Breast epithelium (tissue), 4 donors: ENCODE measurements at regions not wholly inside any gene's neighbourhood (a gene's known extent, or its start where the extent isn't known, plus 50 kb on each side); places are given as distances from the start of the nearest gene placed in this dataset.

Experiments
- DNase-seq, 2 donors: peaks; one replicate each; pipeline ENCODE4 v3.0.0-alpha.2; 2019; ENCODE audit warnings: low spot score in 2 of 2
- H3K27ac ChIP-seq, 2 donors: fragments of 200-600 bp; sonication (generic) in 1 of 2; one replicate each; pipeline ENCODE4 v1.5.1; 2016 to 2019; ENCODE audit warnings: mild to moderate bottlenecking in 1 of 2
- H3K27me3 ChIP-seq, 2 donors: fragments of 200-600 bp; sonication (generic) in 1 of 2; one replicate each; pipeline versions ENCODE4 v1.5.1 to v1.6.0; 2017 to 2019; ENCODE audit warnings: control low read depth in 1 of 2, mild to moderate bottlenecking in 1 of 2
- H3K36me3 ChIP-seq: fragments of 200-600 bp; one replicate; pipeline ENCODE4 v1.5.1; 2019
- H3K4me1 ChIP-seq, 2 donors: fragments of 200-600 bp; sonication (generic); one replicate each; pipeline ENCODE4 v1.5.1; 2016 to 2019; ENCODE audit warnings: control low read depth in 1 of 2
- H3K4me3 ChIP-seq, 3 donors: fragments of 200-600 bp; sonication (generic); 1 replicate in 2 of 3; 2 replicates in 1 of 3; pipeline ENCODE4 v1.5.1; 2016 to 2019; ENCODE audit warnings: mild to moderate bottlenecking in 3 of 3, moderate library complexity in 2 of 3
- H3K9me3 ChIP-seq, 2 donors: fragments of 200-600 bp; sonication (generic) in 1 of 2; one replicate each; pipeline ENCODE4 v1.5.1; 2016 to 2019; ENCODE audit warnings: control low read depth in 1 of 2
- CTCF ChIP-seq, 3 donors: fragments of 450-650 bp; IDR thresholded peaks; one replicate each; pipeline ENCODE4 v1.5.1; 2016 to 2017; ENCODE audit warnings: antibody characterized with exemption in 3 of 3, mild to moderate bottlenecking in 3 of 3, moderate library complexity in 3 of 3
- POLR2A ChIP-seq: fragments of 450-650 bp; IDR thresholded peaks from one replicate; pipeline ENCODE4 v1.6.1; 2016; ENCODE audit warnings: antibody characterized with exemption, mild to moderate bottlenecking, moderate library complexity
- POLR2AphosphoS5 ChIP-seq, 3 donors: sonication (generic); formaldehyde crosslinking; IDR thresholded peaks; one replicate each; pipeline ENCODE4 v1.6.1; 2017; ENCODE audit warnings: antibody characterized with exemption in 3 of 3
- intact Hi-C: fragments of 100-400 bp; cut with DNase I; formaldehyde crosslinking; loops from one replicate; pipeline ENCODE4 v1.15.1; 2023; ENCODE audit warnings: low total_unique reads

DNA sequence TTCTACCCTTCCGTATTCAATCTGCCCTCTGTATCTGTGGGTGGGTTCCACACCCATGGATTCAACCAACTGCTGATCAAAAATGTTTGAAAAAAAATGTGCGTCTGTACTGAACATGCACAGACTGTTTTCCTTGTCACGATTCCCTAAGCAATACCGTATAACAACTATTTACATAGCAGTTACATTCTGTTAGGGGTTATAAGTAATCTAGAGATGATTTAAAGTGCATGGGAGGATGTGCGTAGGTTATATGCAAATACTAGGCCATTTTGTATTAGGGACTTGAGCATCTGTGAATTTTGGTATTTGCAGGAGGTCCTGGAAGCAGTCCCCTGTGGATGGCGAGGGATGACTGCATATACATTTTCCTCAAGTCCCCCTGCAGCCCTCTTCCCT lies 486.9 kb downstream of the PREX1 start:
- Histone ChIP-seq H3K4me1 (no peaks in the 10 kb centered on the region), H3K27me3 (no peaks in the 10 kb centered on the region), H3K36me3 (no peaks in the 10 kb centered on the region), H3K9me3 (no peaks in the 10 kb centered on the region), H3K27ac (no peak overlapping the region), H3K4me3 (no peak overlapping the region)
- no peak for DNase-seq
- no peak for TF ChIP-seq POLR2A
- no peak for TF ChIP-seq CTCF (IDR thresholded peaks at IDR 0.05)
- TF ChIP-seq POLR2AphosphoS5 (IDR thresholded peaks at IDR 0.05) = no peak
- intact Hi-C loops = no loop called here

DNA sequence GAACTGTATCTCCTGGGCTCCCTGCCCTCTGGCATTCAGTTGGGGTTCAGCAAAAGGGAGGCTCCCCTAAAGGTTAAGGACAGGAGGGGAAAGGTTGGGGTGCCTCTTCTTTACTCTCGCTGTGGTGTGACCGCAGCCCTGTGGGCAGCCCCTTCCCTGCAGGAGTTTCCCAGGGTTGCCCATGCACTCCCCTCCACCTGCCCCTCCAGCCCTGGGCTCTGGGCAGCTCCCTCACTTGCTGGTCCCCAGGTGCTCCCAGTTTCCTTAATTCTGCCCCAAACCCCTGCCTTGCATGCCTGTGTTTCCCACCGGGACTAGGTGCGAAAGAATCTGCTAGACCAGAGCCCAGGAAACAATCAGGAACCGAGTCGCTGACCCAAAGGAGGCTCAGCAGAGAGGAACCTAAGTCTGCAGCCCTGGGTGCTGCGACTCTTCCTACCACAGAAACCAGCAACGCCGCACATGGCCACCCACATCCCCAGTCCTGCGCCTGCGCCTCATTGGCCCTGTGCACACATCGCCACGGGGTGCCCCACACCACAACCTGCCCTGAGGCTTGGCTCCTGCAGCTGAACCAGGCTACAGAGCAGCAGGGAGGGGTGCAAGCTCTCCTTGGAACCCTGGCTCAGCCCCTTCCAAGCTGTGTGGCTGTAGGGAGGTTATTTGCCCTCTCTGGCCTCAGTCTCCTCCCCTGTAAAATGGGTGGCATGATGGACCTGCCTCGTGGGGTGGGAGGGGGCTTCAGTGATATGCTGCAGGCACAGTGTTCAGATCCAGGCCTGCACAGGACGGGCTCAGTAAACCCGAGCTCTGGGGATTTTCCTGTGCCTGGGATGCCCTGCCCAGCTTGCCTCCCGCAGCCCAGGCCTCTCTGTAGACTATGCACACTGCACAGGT lies 487.6 kb downstream of the PREX1 start:
- no peak for DNase-seq
- Histone ChIP-seq H3K27ac (no peak overlapping the region), H3K36me3 (no peaks in the 10 kb centered on the region), H3K4me3 (no peak overlapping the region), H3K4me1 (no peaks in the 10 kb centered on the region), H3K9me3 (no peaks in the 10 kb centered on the region), H3K27me3 (no peaks in the 10 kb centered on the region)
- TF ChIP-seq POLR2AphosphoS5 (IDR thresholded peaks at IDR 0.05) = no peak
- TF ChIP-seq CTCF (IDR thresholded peaks at IDR 0.05) = no peak
- TF ChIP-seq POLR2A = no peak
- intact Hi-C loops = no loop called here

GRCh38 chr20:48339190-48339985 lies 488.4 kb downstream of the PREX1 start:
- no peak overlapping the region for H3K4me3 ChIP-seq
- no peaks in the 10 kb centered on the region for H3K36me3 ChIP-seq
- no peaks in the 10 kb centered on the region for H3K4me1 ChIP-seq
- no peak for DNase-seq
- H3K27me3 ChIP-seq = peaks cover 0 to 3% of the 10 kb centered on the region in 2 donors
- no peaks in the 10 kb centered on the region for H3K9me3 ChIP-seq
- H3K27ac ChIP-seq = no peak overlapping the region
- no peak for TF ChIP-seq CTCF (IDR thresholded peaks at IDR 0.05)
- TF ChIP-seq POLR2AphosphoS5 (IDR thresholded peaks at IDR 0.05) = no peak
- no peak for TF ChIP-seq POLR2A
- intact Hi-C loops = no loop called here

DNA sequence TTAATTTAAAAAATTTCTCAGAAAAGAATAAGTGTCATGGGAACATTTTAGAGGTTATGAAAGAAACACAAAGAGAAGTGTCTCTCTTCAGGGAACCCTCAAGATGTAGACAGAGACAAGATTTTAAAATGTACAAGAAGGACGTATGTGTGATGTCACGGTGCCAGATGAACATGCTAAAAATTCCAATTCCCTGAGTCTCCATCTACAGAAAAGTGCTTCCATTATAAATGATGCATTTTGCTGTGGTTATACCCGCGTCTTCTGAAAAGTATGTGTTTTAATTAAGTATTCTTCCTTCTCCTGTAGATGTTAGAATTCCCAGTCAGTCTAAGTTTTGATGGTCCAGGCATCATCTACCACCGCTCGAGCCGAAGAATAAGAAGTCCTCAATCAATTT lies 489.1 kb downstream of the PREX1 start:
- intact Hi-C loops = no loop called here
- H3K27ac ChIP-seq = no peak overlapping the region
- H3K9me3 ChIP-seq = no peaks in the 10 kb centered on the region
- no peaks in the 10 kb centered on the region for H3K36me3 ChIP-seq
- no peak overlapping the region for H3K4me3 ChIP-seq
- no peak for DNase-seq
- H3K27me3 ChIP-seq = peaks cover 0 to 6% of the 10 kb centered on the region in 2 donors
- TF ChIP-seq CTCF (IDR thresholded peaks at IDR 0.05) = no peak
- no peak for TF ChIP-seq POLR2AphosphoS5 (IDR thresholded peaks at IDR 0.05)
- no peak for TF ChIP-seq POLR2A
- no peaks in the 10 kb centered on the region for H3K4me1 ChIP-seq

DNA sequence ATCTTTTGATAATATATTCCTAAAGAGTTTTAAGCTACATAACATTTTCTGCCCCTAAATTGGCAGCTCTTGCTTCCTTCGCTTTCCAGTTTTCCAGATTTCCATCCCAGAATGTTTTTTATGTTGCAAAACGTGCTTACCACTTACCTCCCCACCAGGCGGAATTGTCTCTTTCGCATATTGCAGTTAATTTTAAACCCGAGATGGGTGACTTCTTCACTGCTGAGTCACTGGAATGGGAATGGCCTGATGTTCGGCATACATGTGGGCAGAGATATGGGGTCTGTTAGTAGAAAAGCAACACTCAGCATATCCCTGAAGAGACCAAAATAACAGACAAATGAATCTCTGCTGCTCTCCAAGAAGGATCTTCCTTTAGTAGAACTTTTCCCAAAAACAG lies 491.2 kb downstream of the PREX1 start:
- Histone ChIP-seq H3K4me3 (no peak overlapping the region), H3K27ac (no peak overlapping the region), H3K27me3 (peaks cover 0 to 6% of the 10 kb centered on the region in 2 donors), H3K9me3 (no peaks in the 10 kb centered on the region), H3K36me3 (no peaks in the 10 kb centered on the region), H3K4me1 (no peaks in the 10 kb centered on the region)
- no peak for DNase-seq
- intact Hi-C loops = no loop called here
- TF ChIP-seq CTCF (IDR thresholded peaks at IDR 0.05) = no peak
- TF ChIP-seq POLR2AphosphoS5 (IDR thresholded peaks at IDR 0.05) = no peak
- TF ChIP-seq POLR2A = no peak
